Esophagus muscularis mucosa (tissue), 4 donors: ENCODE measurements at regions not wholly inside any gene's neighbourhood (a gene's known extent, or its start where the extent isn't known, plus 50 kb on each side); places are given as distances from the start of the nearest gene placed in this dataset.

ENCODE experiments used
- CTCF ChIP-seq, 3 experiments: fragments of 200-600 bp in 2 of 3; fragments of 450-650 bp in 1 of 3; sonication (generic) in 2 of 3; IDR thresholded peaks; one replicate each; pipeline ENCODE4 v1.5.1; 2017 to 2019; ENCODE audit warnings: antibody characterized with exemption in 3 of 3, mild to moderate bottlenecking in 2 of 3, moderate library complexity in 1 of 3
- EP300 ChIP-seq: sonication (generic); formaldehyde crosslinking; IDR thresholded peaks from one replicate; pipeline ENCODE4 v1.6.1; 2017; ENCODE audit warnings: antibody characterized with exemption
- POLR2A ChIP-seq: fragments of 450-650 bp; IDR thresholded peaks from one replicate; pipeline ENCODE4 v1.6.1; 2017; ENCODE audit warnings: antibody characterized with exemption, moderate library complexity, mild to moderate bottlenecking, low read depth
- POLR2AphosphoS5 ChIP-seq, 2 donors: sonication (generic); formaldehyde crosslinking; IDR thresholded peaks; one replicate each; pipeline ENCODE4 v1.6.1; 2017; ENCODE audit warnings: antibody characterized with exemption in 2 of 2

GRCh38 chr7:106515321-106515720 is 145.6 kb downstream of the CCDC71L start:
- TF ChIP-seq CTCF (IDR thresholded peaks at IDR 0.05) (no peak), EP300 (no peak), POLR2A (no peak), POLR2AphosphoS5 (IDR thresholded peaks at IDR 0.05) (no peak)
